ENCODE measurements at regions not wholly inside any gene's neighbourhood (a gene's known extent, or its start where the extent isn't known, plus 50 kb on each side); places are given as distances from the start of the nearest gene placed in this dataset.

GRCh38 chrX:136961594-136962135, 72.1 kb downstream of the GPR101 start:
- Histone ChIP-seq H3K4me1 (ENCODE audit: insufficient read depth, low read length) (no peaks in the 10 kb centered on the region), H3K27me3 (ENCODE audit: insufficient read depth, low read length, poor library complexity) (no peaks in the 10 kb centered on the region), H3K79me2 (ENCODE audit: insufficient read depth, low read length) (no peaks in the 10 kb centered on the region), H3K36me3 (ENCODE audit: insufficient read depth, low read length) (no peaks in the 10 kb centered on the region), H3K4me2 (ENCODE audit: insufficient read depth, low read length) (no peak overlapping the region), H2AFZ (ENCODE audit: low read depth, low read length) (no peak overlapping the region), H4K20me1 (ENCODE audit: insufficient read depth, low read length) (no peaks in the 10 kb centered on the region), H3K27ac (ENCODE audit: low read length) (no peak overlapping the region), H3K4me3 (ENCODE audit: low read depth in 1 of 2, low read length in 2 of 2) (no peak overlapping the region), H3K9me3 (ENCODE audit: insufficient read depth, low read length, severe bottlenecking) (no peaks in the 10 kb centered on the region), H3K9ac (ENCODE audit: low read depth, low read length) (no peak overlapping the region)
- no peak for TF ChIP-seq EZH2 (IDR thresholded peaks at IDR 0.05; ENCODE audit: borderline replicate concordance, low read depth, low read length, severe bottlenecking)
- TF ChIP-seq CTCF (IDR thresholded peaks at IDR 0.05; ENCODE audit: borderline replicate concordance, extremely low read depth, low read length, poor library complexity, severe bottlenecking) = no peak
- ATAC-seq (ENCODE audit: insufficient read depth, low read depth) (no peak), DNase-seq (no peak)

GRCh38 chrX:136954930-136955329, 74.4 kb upstream of the RBMX start:
- Histone ChIP-seq H3K27me3 (ENCODE audit: insufficient read depth, low read length, poor library complexity) (no peaks in the 10 kb centered on the region), H3K27ac (ENCODE audit: low read length) (no peak overlapping the region), H3K4me3 (ENCODE audit: low read depth in 1 of 2, low read length in 2 of 2) (no peak overlapping the region), H3K4me1 (ENCODE audit: insufficient read depth, low read length) (no peaks in the 10 kb centered on the region), H3K4me2 (ENCODE audit: insufficient read depth, low read length) (no peak overlapping the region), H4K20me1 (ENCODE audit: insufficient read depth, low read length) (no peaks in the 10 kb centered on the region), H3K9me3 (ENCODE audit: insufficient read depth, low read length, severe bottlenecking) (no peaks in the 10 kb centered on the region), H2AFZ (ENCODE audit: low read depth, low read length) (no peak overlapping the region), H3K9ac (ENCODE audit: low read depth, low read length) (no peak overlapping the region), H3K36me3 (ENCODE audit: insufficient read depth, low read length) (no peaks in the 10 kb centered on the region), H3K79me2 (ENCODE audit: insufficient read depth, low read length) (no peaks in the 10 kb centered on the region)
- TF ChIP-seq EZH2 (IDR thresholded peaks at IDR 0.05; ENCODE audit: borderline replicate concordance, low read depth, low read length, severe bottlenecking) (no peak), CTCF (IDR thresholded peaks at IDR 0.05; ENCODE audit: borderline replicate concordance, extremely low read depth, low read length, poor library complexity, severe bottlenecking) (peak; percentile 61)
- peak; percentile 57; the same call in 1 of the 3 replicates for ATAC-seq (ENCODE audit: insufficient read depth, low read depth)
- no peak for DNase-seq

DNA sequence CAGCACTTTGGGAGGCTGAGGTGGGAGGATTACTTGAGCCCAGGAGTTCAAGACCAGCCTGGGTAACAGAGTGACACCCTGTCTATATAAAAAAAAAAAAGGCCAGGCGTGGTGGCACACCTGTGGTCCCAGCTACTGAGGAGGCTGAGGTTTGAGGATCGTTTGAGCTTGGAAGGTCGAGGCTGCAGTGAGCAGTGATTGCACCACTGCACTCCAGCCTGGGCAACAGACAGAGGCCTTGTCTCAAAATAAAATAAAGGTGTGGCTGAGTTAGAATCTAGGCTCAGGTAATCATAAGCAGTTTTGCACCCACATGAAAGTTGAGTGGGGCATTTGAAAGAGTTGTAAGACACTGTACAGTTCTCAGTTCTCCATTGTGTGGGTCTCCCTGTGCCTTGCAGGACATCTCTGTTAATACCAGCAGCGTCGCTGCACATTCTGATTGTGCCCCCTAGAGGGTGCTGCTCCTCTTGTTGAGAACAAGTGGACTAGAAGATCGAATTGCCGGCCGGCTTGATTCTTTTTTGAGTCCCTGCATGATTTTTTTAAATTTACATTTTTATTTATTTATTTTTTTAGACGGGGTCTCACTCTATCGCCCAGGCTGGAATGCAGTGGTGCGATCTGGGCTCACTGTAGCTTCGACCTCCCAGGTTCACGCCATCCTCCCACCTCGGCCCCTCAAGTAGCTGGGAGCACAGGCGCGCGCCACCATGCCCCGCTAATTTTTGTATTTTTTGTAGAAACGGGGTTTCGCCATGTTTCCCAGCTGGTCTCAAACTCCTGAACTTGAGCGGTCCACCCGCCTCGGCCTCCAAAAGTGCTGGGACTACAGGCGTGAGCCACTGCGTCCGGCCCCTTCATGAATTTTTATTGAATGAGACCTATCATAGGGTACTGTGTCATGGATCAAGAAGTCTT, 73.6 kb upstream of the RBMX start:
- Histone ChIP-seq H4K20me1 (ENCODE audit: insufficient read depth, low read length) (no peaks in the 10 kb centered on the region), H3K27me3 (ENCODE audit: insufficient read depth, low read length, poor library complexity) (no peaks in the 10 kb centered on the region), H3K9me3 (ENCODE audit: insufficient read depth, low read length, severe bottlenecking) (no peaks in the 10 kb centered on the region), H3K4me1 (ENCODE audit: insufficient read depth, low read length) (no peaks in the 10 kb centered on the region), H3K79me2 (ENCODE audit: insufficient read depth, low read length) (no peaks in the 10 kb centered on the region), H3K9ac (ENCODE audit: low read depth, low read length) (no peak overlapping the region), H3K36me3 (ENCODE audit: insufficient read depth, low read length) (no peaks in the 10 kb centered on the region), H3K4me3 (ENCODE audit: low read depth in 1 of 2, low read length in 2 of 2) (no peak overlapping the region), H3K4me2 (ENCODE audit: insufficient read depth, low read length) (no peak overlapping the region), H2AFZ (ENCODE audit: low read depth, low read length) (no peak overlapping the region), H3K27ac (ENCODE audit: low read length) (no peak overlapping the region)
- DNase-seq (peak; percentile 64), ATAC-seq (ENCODE audit: insufficient read depth, low read depth) (peak; percentile 81)
- no peak for TF ChIP-seq EZH2 (IDR thresholded peaks at IDR 0.05; ENCODE audit: borderline replicate concordance, low read depth, low read length, severe bottlenecking)
- peak; percentile 70 for TF ChIP-seq CTCF (IDR thresholded peaks at IDR 0.05; ENCODE audit: borderline replicate concordance, extremely low read depth, low read length, poor library complexity, severe bottlenecking)
